ENCODE measurements at regions not wholly inside any gene's neighbourhood (a gene's known extent, or its start where the extent isn't known, plus 50 kb on each side); places are given as distances from the start of the nearest gene placed in this dataset.

GRCh38 chr4:20180509-20180908, 71.2 kb upstream of the SLIT2 start:
- no peak for DNase-seq (ENCODE audit: low read depth, low spot score)
- intact Hi-C loops (cut with micrococcal nuclease; ENCODE audit: unreplicated experiment) (no loop called here), in situ Hi-C loops (cut with HindIII; ENCODE audit: low pct_unique_long_range_greater_than_20kb, low sequenced_read_pairs) (no loop called here)
- H3K27ac ChIP-seq (ENCODE audit: low read length): no peak overlapping the region
- H3K4me1 ChIP-seq (ENCODE audit: control insufficient read depth, insufficient read depth, low read length): no peaks in the 10 kb centered on the region
- BruUV-seq (replicated peaks): no TSS peak
- H3K27me3 ChIP-seq (ENCODE audit: control insufficient read depth, insufficient read depth, low read length): no peaks in the 10 kb centered on the region
- ChIA-PET POLR2A (no interaction called here), CTCF (no interaction called here)
- H3K9me3 ChIP-seq (ENCODE audit: control insufficient read depth, insufficient read depth, low read depth, low read length): no peaks in the 10 kb centered on the region
- no peak for ATAC-seq
- TF ChIP-seq SIN3A (IDR thresholded peaks at IDR 0.05; ENCODE audit: borderline replicate concordance, insufficient read depth, low read depth, low read length): no peak
- no peak for TF ChIP-seq POLR2AphosphoS5 (IDR thresholded peaks at IDR 0.05; ENCODE audit: low read depth, low read length)
- no peak overlapping the region for H3K4me3 ChIP-seq (ENCODE audit: low read depth in 2 of 2, low read length in 2 of 2)
- H3K36me3 ChIP-seq (ENCODE audit: control insufficient read depth, insufficient read depth, low read length): no peaks in the 10 kb centered on the region

GRCh38 chr4:20178902-20179576, 72.7 kb upstream of the SLIT2 start:
- in situ Hi-C loops (cut with HindIII; ENCODE audit: low pct_unique_long_range_greater_than_20kb, low sequenced_read_pairs): no loop called here
- Histone ChIP-seq H3K4me3 (ENCODE audit: low read depth in 2 of 2, low read length in 2 of 2) (no peak overlapping the region), H3K9me3 (ENCODE audit: control insufficient read depth, insufficient read depth, low read depth, low read length) (no peaks in the 10 kb centered on the region), H3K27ac (ENCODE audit: low read length) (no peak overlapping the region), H3K4me1 (ENCODE audit: control insufficient read depth, insufficient read depth, low read length) (no peaks in the 10 kb centered on the region), H3K27me3 (ENCODE audit: control insufficient read depth, insufficient read depth, low read length) (no peaks in the 10 kb centered on the region), H3K36me3 (ENCODE audit: control insufficient read depth, insufficient read depth, low read length) (no peaks in the 10 kb centered on the region)
- CTCF ChIA-PET: no interaction called here
- no peak for TF ChIP-seq REST (IDR thresholded peaks at IDR 0.05; ENCODE audit: insufficient read depth in 1 of 2, low read depth in 2 of 2, low read length in 1 of 2)
- TF ChIP-seq CTCF (IDR thresholded peaks at IDR 0.05): no peak
- TF ChIP-seq SIN3A (IDR thresholded peaks at IDR 0.05; ENCODE audit: borderline replicate concordance, insufficient read depth, low read depth, low read length): no peak
- TF ChIP-seq POLR2AphosphoS5 (IDR thresholded peaks at IDR 0.05; ENCODE audit: low read depth, low read length): no peak
- TF ChIP-seq TCF7L2 (IDR thresholded peaks at IDR 0.05; ENCODE audit: low read depth, low read length): no peak
- intact Hi-C loops (cut with micrococcal nuclease; ENCODE audit: unreplicated experiment): no loop called here
- no peak for ATAC-seq
- BruUV-seq (replicated peaks): no TSS peak
- POLR2A ChIA-PET: no interaction called here
- no peak for DNase-seq (ENCODE audit: low read depth, low spot score)

- DNase-seq (ENCODE audit: low read depth, low spot score): no peak
- no TSS peak for BruUV-seq (replicated peaks)
- TF ChIP-seq SIN3A (IDR thresholded peaks at IDR 0.05; ENCODE audit: borderline replicate concordance, insufficient read depth, low read depth, low read length): no peak
- no peak for TF ChIP-seq TCF7L2 (IDR thresholded peaks at IDR 0.05; ENCODE audit: low read depth, low read length)
- no peak for TF ChIP-seq REST (IDR thresholded peaks at IDR 0.05; ENCODE audit: insufficient read depth in 1 of 2, low read depth in 2 of 2, low read length in 1 of 2)
- no peak for TF ChIP-seq POLR2AphosphoS5 (IDR thresholded peaks at IDR 0.05; ENCODE audit: low read depth, low read length)
- no peak for TF ChIP-seq CTCF (IDR thresholded peaks at IDR 0.05)
- H3K4me1 ChIP-seq (ENCODE audit: control insufficient read depth, insufficient read depth, low read length): no peaks in the 10 kb centered on the region
- no peaks in the 10 kb centered on the region for H3K27me3 ChIP-seq (ENCODE audit: control insufficient read depth, insufficient read depth, low read length)
- no peaks in the 10 kb centered on the region for H3K9me3 ChIP-seq (ENCODE audit: control insufficient read depth, insufficient read depth, low read depth, low read length)
- H3K27ac ChIP-seq (ENCODE audit: low read length): no peak overlapping the region
- POLR2A ChIA-PET: no interaction called here
- CTCF ChIA-PET: no interaction called here
- no peaks in the 10 kb centered on the region for H3K36me3 ChIP-seq (ENCODE audit: control insufficient read depth, insufficient read depth, low read length)
- H3K4me3 ChIP-seq (ENCODE audit: low read depth in 2 of 2, low read length in 2 of 2): no peak overlapping the region
- ATAC-seq: no peak
- in situ Hi-C loops (cut with HindIII; ENCODE audit: low pct_unique_long_range_greater_than_20kb, low sequenced_read_pairs) (no loop called here), intact Hi-C loops (cut with micrococcal nuclease; ENCODE audit: unreplicated experiment) (no loop called here)
Measured at GRCh38 chr4:20176881-20177280, 74.8 kb upstream of the SLIT2 start.

Measured in Panc1 (cell line).